Trophoblast cell (in vitro differentiated cells and primary cell): ENCODE measurements at regions not wholly inside any gene's neighbourhood (a gene's known extent, or its start where the extent isn't known, plus 50 kb on each side); places are given as distances from the start of the nearest gene placed in this dataset.
"Not testable (repeated sequence)": the region's sequence is repeated elsewhere in the genome, so short reads cannot be mapped to it uniquely, and the experiment has no call there.

Experiments used
- DNase-seq, 2 donors: peaks; one replicate each; pipeline ENCODE4 v3.0.0-alpha.2; 2016
- H2AFZ ChIP-seq: 2 replicates; pipeline ENCODE4 v1.6.1; 2013; ENCODE audit warnings: low read length, moderate library complexity, mild to moderate bottlenecking; ENCODE audit not compliant: insufficient read depth, poor library complexity
- H2AK5ac ChIP-seq: 2 replicates; pipeline ENCODE4 v1.6.1; 2013; ENCODE audit warnings: mild to moderate bottlenecking, low read length
- H2BK120ac ChIP-seq: 2 replicates; pipeline ENCODE4 v1.6.1; 2013; ENCODE audit warnings: low read length, mild to moderate bottlenecking, moderate library complexity; ENCODE audit not compliant: insufficient read depth, poor library complexity
- H2BK12ac ChIP-seq: 2 replicates; pipeline ENCODE4 v1.6.1; 2013; ENCODE audit warnings: mild to moderate bottlenecking, low read length, moderate library complexity
- H2BK5ac ChIP-seq: 2 replicates; pipeline ENCODE4 v1.6.1; 2013; ENCODE audit warnings: low read length, low read depth, moderate library complexity, mild to moderate bottlenecking; ENCODE audit not compliant: poor library complexity
- H3K14ac ChIP-seq: 2 replicates; pipeline ENCODE4 v1.6.1; 2013; ENCODE audit warnings: mild to moderate bottlenecking, low read length
- H3K18ac ChIP-seq: 2 replicates; pipeline ENCODE4 v1.6.1; 2013; ENCODE audit warnings: mild to moderate bottlenecking, low read length
- H3K23ac ChIP-seq: 2 replicates; pipeline ENCODE4 v1.6.1; 2013; ENCODE audit warnings: low read length
- H3K27ac ChIP-seq: 2 replicates; pipeline ENCODE4 v1.5.1; 2013; ENCODE audit warnings: low read depth, mild to moderate bottlenecking, inconsistent platforms, low read length, moderate library complexity
- H3K27me3 ChIP-seq: 2 replicates; pipeline ENCODE4 v1.6.1; 2013; ENCODE audit warnings: inconsistent platforms, mild to moderate bottlenecking, low read length, moderate library complexity; ENCODE audit not compliant: insufficient read depth
- H3K36me3 ChIP-seq, 2 experiments: 1 replicate in 1 of 2; 2 replicates in 1 of 2; pipeline ENCODE4 v1.6.1; 2013; ENCODE audit warnings: low read length in 2 of 2, mild to moderate bottlenecking in 2 of 2, moderate library complexity in 1 of 2; ENCODE audit not compliant: insufficient read depth in 2 of 2, control insufficient read depth in 1 of 2
- H3K4ac ChIP-seq: 2 replicates; pipeline ENCODE4 v1.6.1; 2013; ENCODE audit warnings: low read depth, mild to moderate bottlenecking, low read length, moderate library complexity
- H3K4me1 ChIP-seq, 2 experiments: 1 replicate in 1 of 2; 2 replicates in 1 of 2; pipeline ENCODE4 v1.6.1; 2013; ENCODE audit warnings: low read length in 2 of 2, mild to moderate bottlenecking in 2 of 2, moderate library complexity in 1 of 2; ENCODE audit not compliant: insufficient read depth in 2 of 2, control insufficient read depth in 1 of 2
- H3K4me2 ChIP-seq: 2 replicates; pipeline ENCODE4 v1.6.1; 2013; ENCODE audit warnings: inconsistent platforms, mild to moderate bottlenecking, low read length, moderate library complexity
- H3K4me3 ChIP-seq: 2 replicates; pipeline ENCODE4 v1.5.1; 2013; ENCODE audit warnings: mild to moderate bottlenecking, low read depth, low read length, inconsistent platforms
- H3K79me1 ChIP-seq: one replicate; pipeline ENCODE4 v1.6.1; 2013; ENCODE audit warnings: low read length
- H3K79me2 ChIP-seq: 2 replicates; pipeline ENCODE4 v1.6.1; 2013; ENCODE audit warnings: low read length, mild to moderate bottlenecking; ENCODE audit not compliant: control insufficient read depth, insufficient read depth, poor library complexity
- H3K9ac ChIP-seq: 2 replicates; pipeline ENCODE4 v1.6.1; 2013; ENCODE audit warnings: mild to moderate bottlenecking, low read length
- H3K9me3 ChIP-seq: 2 replicates; pipeline ENCODE4 v1.6.1; 2013; ENCODE audit warnings: low read depth, mild to moderate bottlenecking, control low read depth, inconsistent platforms, low read length; ENCODE audit not compliant: insufficient read depth
- H4K12ac ChIP-seq: 2 replicates; pipeline ENCODE4 v1.6.1; 2013; ENCODE audit warnings: low read depth, mild to moderate bottlenecking, low read length, moderate library complexity
- H4K8ac ChIP-seq: 2 replicates; pipeline ENCODE4 v1.6.1; 2013; ENCODE audit warnings: low read depth, mild to moderate bottlenecking, low read length, moderate library complexity
- H4K91ac ChIP-seq: one replicate; pipeline ENCODE4 v1.6.1; 2013; ENCODE audit warnings: low read depth, mild to moderate bottlenecking, low read length, moderate library complexity
- WGBS: extraction: QIAGEN DNeasy Blood & Tissue Kit; methylation state at CpG from one replicate; pipeline ENCODE4 v1.1.7; 2013; ENCODE audit warnings: missing lambda C conversion rate; ENCODE audit not compliant: insufficient read length, insufficient coverage; ENCODE audit errors: extremely low coverage; 5-methylcytosine and 5-hydroxymethylcytosine counted together

- Histone ChIP-seq H3K4ac (no peak overlapping the region), H2AK5ac (no peak overlapping the region), H3K79me2 (no peaks in the 10 kb centered on the region), H3K14ac (no peak overlapping the region), H3K18ac (no peak overlapping the region), H3K27me3 (no peaks in the 10 kb centered on the region), H2BK12ac (no peak overlapping the region), H3K27ac (no peak overlapping the region), H3K4me2 (no peak overlapping the region), H4K12ac (no peak overlapping the region), H2BK5ac (no peak overlapping the region), H4K8ac (no peak overlapping the region), H3K36me3 (no peaks in the 10 kb centered on the region), H3K23ac (no peak overlapping the region), H3K4me1 (peaks cover 2 to 3% of the 10 kb centered on the region in 2 experiments), H3K9me3 (no peaks in the 10 kb centered on the region), H4K91ac (no peak overlapping the region), H3K9ac (no peak overlapping the region), H2BK120ac (no peak overlapping the region), H2AFZ (no peak overlapping the region), H3K79me1 (peaks cover 2% of the 10 kb centered on the region), H3K4me3 (no peak overlapping the region)
- no peak for DNase-seq
- WGBS, result no CpG with 5 or more reads among the region's 8 CpGs
Observed at GRCh38 chr1:148373192-148373925, 109.7 kb downstream of the PPIAL4G start.

- Histone ChIP-seq H2AK5ac (no peak overlapping the region), H3K79me2 (no peaks in the 10 kb centered on the region), H3K27me3 (no peaks in the 10 kb centered on the region), H3K4me3 (no peak overlapping the region), H3K4ac (no peak overlapping the region), H4K12ac (no peak overlapping the region), H2BK5ac (no peak overlapping the region), H3K4me1 (peaks cover 2 to 3% of the 10 kb centered on the region in 2 experiments), H3K23ac (no peak overlapping the region), H3K18ac (no peak overlapping the region), H4K8ac (no peak overlapping the region), H3K4me2 (no peak overlapping the region), H3K14ac (no peak overlapping the region), H3K79me1 (peaks cover 2% of the 10 kb centered on the region), H2AFZ (no peak overlapping the region), H4K91ac (no peak overlapping the region), H2BK12ac (no peak overlapping the region), H3K9ac (no peak overlapping the region), H3K9me3 (no peaks in the 10 kb centered on the region), H2BK120ac (no peak overlapping the region), H3K36me3 (no peaks in the 10 kb centered on the region), H3K27ac (no peak overlapping the region)
- peak in 1 of 2 donors; percentile 10 for DNase-seq
- WGBS, result no CpG with 5 or more reads among the region's 3 CpGs
Observed at GRCh38 chr1:148372731-148373130, 110.4 kb downstream of the PPIAL4G start.

DNA sequence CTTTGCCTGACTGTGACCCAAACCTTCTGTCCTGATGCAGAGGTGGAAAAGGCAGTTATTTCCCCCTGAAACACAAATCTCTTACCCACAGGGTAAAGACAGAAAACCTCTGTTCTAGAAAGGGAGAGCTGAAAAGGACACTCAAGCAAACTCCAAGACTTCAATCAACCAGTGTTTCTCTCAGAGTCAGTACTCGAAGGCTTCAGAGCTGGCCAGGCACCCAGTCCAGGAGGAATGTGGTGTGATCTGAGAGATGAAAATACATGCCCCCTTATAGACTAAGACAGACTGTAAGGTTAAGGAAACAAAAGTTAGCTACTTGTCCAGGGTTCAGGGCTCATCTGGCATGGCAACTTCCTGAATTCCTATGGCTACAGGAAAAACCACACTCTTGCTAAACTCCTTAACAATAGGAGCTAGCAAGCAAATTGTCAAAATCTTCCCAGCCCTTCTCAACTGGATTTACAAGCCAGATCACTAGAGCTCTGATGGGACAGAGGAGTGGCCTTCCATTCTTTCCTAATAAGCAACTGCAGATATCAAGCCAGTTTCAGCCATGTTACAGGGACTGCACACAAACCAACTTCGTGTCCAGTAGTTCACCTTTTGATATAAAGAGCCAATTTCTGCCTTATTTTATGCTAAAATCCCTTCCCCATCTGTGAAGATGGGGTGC lies 110.9 kb downstream of the PPIAL4G start:
- WGBS, result no CpG with 5 or more reads among the region's 2 CpGs
- not testable (repeated sequence) for H3K79me1 ChIP-seq, H3K79me2 ChIP-seq

GRCh38 chr1:148371551-148371994 lies 111.5 kb downstream of the PPIAL4G start:
- not testable (repeated sequence) for H4K12ac ChIP-seq, H3K4me2 ChIP-seq, H2AFZ ChIP-seq, H3K27ac ChIP-seq, H3K4ac ChIP-seq, H3K4me1 ChIP-seq, H4K8ac ChIP-seq, H3K27me3 ChIP-seq, H3K79me2 ChIP-seq, H2BK120ac ChIP-seq, H3K23ac ChIP-seq, H2BK5ac ChIP-seq, H4K91ac ChIP-seq, H3K79me1 ChIP-seq, H3K9ac ChIP-seq, H3K4me3 ChIP-seq, H3K36me3 ChIP-seq, H3K14ac ChIP-seq, H2AK5ac ChIP-seq, H3K9me3 ChIP-seq, H3K18ac ChIP-seq, H2BK12ac ChIP-seq
- no CpG with 5 or more reads among the region's 4 CpGs for WGBS
- DNase-seq, result peak; percentile 46 to 82

More for the DNA sequence above, 110.9 kb downstream of the PPIAL4G start:
- DNase-seq, result peak in 1 of 2 donors; percentile 22
- not testable (repeated sequence) for H4K91ac ChIP-seq, H3K9me3 ChIP-seq, H3K4me3 ChIP-seq, H2BK5ac ChIP-seq, H3K27ac ChIP-seq, H2BK120ac ChIP-seq, H4K8ac ChIP-seq, H2AK5ac ChIP-seq, H3K4me2 ChIP-seq, H2AFZ ChIP-seq, H3K18ac ChIP-seq, H3K36me3 ChIP-seq, H3K4me1 ChIP-seq, H3K27me3 ChIP-seq, H3K4ac ChIP-seq, H4K12ac ChIP-seq, H3K14ac ChIP-seq, H2BK12ac ChIP-seq, H3K9ac ChIP-seq, H3K23ac ChIP-seq
